NOMO-1 treated with dmso at 0.1 percent for 144 hours (cell line): ENCODE measurements at regions not wholly inside any gene's neighbourhood (a gene's known extent, or its start where the extent isn't known, plus 50 kb on each side); places are given as distances from the start of the nearest gene placed in this dataset.

Source experiments
- DNase-seq: peaks from one replicate; lab custom pipeline; 2025; ENCODE audit not compliant: unreplicated experiment; lab: John Stamatoyannopoulos, UW

- no peak for DNase-seq
Observed at GRCh38 chr11:105236664-105237063, 97.1 kb upstream of the CARD18 start.

- no peak for DNase-seq
Observed at GRCh38 chr11:105233285-105233684, 93.7 kb upstream of the CARD18 start.

GRCh38 chr11:105232021-105232420 is 92.5 kb upstream of the CARD18 start:
- DNase-seq, result no peak

GRCh38 chr11:105230586-105230985 is 91.0 kb upstream of the CARD18 start:
- no peak for DNase-seq

- no peak for DNase-seq
Observed at GRCh38 chr11:105229761-105230160, 90.2 kb upstream of the CARD18 start.

- DNase-seq, result no peak
Observed at GRCh38 chr11:105229257-105229656, 89.7 kb upstream of the CARD18 start.

GRCh38 chr11:105227363-105227762 is 87.8 kb upstream of the CARD18 start:
- no peak for DNase-seq

- DNase-seq, result no peak
Observed at GRCh38 chr11:105226766-105227165, 87.2 kb upstream of the CARD18 start.

GRCh38 chr11:105226091-105226490 is 86.5 kb upstream of the CARD18 start:
- no peak for DNase-seq

- DNase-seq, result no peak
Observed at GRCh38 chr11:105224482-105225253, 85.1 kb upstream of the CARD18 start.

GRCh38 chr11:105220121-105220520 is 80.6 kb upstream of the CARD18 start:
- DNase-seq, result peak; percentile 72

GRCh38 chr11:105219670-105220069 is 80.1 kb upstream of the CARD18 start:
- DNase-seq, result no peak

- no peak for DNase-seq
Observed at GRCh38 chr11:105219269-105219668, 79.7 kb upstream of the CARD18 start.

GRCh38 chr11:105215528-105215927 is 76.0 kb upstream of the CARD18 start:
- DNase-seq, result no peak

GRCh38 chr11:105211806-105212554 is 72.4 kb upstream of the CARD18 start:
- DNase-seq, result no peak

GRCh38 chr11:105208019-105208418 is 68.5 kb upstream of the CARD18 start:
- DNase-seq, result no peak

- DNase-seq, result no peak
Observed at GRCh38 chr11:105206633-105207032, 67.1 kb upstream of the CARD18 start.

- DNase-seq, result no peak
Observed at GRCh38 chr11:105204636-105205035, 65.1 kb upstream of the CARD18 start.

- DNase-seq, result no peak
Observed at GRCh38 chr11:105203569-105204240, 64.1 kb upstream of the CARD18 start.

GRCh38 chr11:105202844-105203548 is 63.4 kb upstream of the CARD18 start:
- no peak for DNase-seq

- no peak for DNase-seq
Observed at GRCh38 chr11:105202422-105202821, 62.9 kb upstream of the CARD18 start.
